ENCODE measurements at regions not wholly inside any gene's neighbourhood (a gene's known extent, or its start where the extent isn't known, plus 50 kb on each side); places are given as distances from the start of the nearest gene placed in this dataset.

GRCh38 chr6:25105070-25105925 is 169.5 kb upstream of the RIPOR2 start:
- Histone ChIP-seq H3K36me3 (no peaks in the 10 kb centered on the region), H3K9me3 (no peaks in the 10 kb centered on the region), H3K4me3 (ENCODE audit: low read depth, low read length) (no peak overlapping the region), H3K4me1 (peaks cover 4% of the 10 kb centered on the region; the same call in 1 of the 2 replicates), H3K27me3 (no peaks in the 10 kb centered on the region)
- DNase-seq = no peak
- TF ChIP-seq CTCF (IDR thresholded peaks at IDR 0.05; ENCODE audit: low read depth, low read length) = no peak

- H3K4me3 ChIP-seq (ENCODE audit: low read depth, low read length) = no peak overlapping the region
Measured at GRCh38 chr6:25107218-25107617, 171.5 kb upstream of the RIPOR2 start.

GRCh38 chr6:25111782-25112181 is 167.4 kb upstream of the CARMIL1 start:
- Histone ChIP-seq H3K9me3 (no peaks in the 10 kb centered on the region), H3K27me3 (no peaks in the 10 kb centered on the region), H3K4me3 (ENCODE audit: low read depth, low read length) (no peak overlapping the region), H3K4me1 (peaks cover 5% of the 10 kb centered on the region; the same call in 1 of the 2 replicates), H3K36me3 (no peaks in the 10 kb centered on the region; the same call in 1 of the 2 replicates)
- no peak for DNase-seq
- TF ChIP-seq CTCF (IDR thresholded peaks at IDR 0.05; ENCODE audit: low read depth, low read length) = no peak

More at GRCh38 chr6:25107218-25107617, 171.5 kb upstream of the RIPOR2 start:
- Histone ChIP-seq H3K9me3 (no peaks in the 10 kb centered on the region), H3K36me3 (no peaks in the 10 kb centered on the region), H3K4me1 (peaks cover 4% of the 10 kb centered on the region; the same call in 1 of the 2 replicates), H3K27me3 (no peaks in the 10 kb centered on the region)
- TF ChIP-seq CTCF (IDR thresholded peaks at IDR 0.05; ENCODE audit: low read depth, low read length) = no peak
- DNase-seq = no peak

- no peak for DNase-seq
- H3K36me3 ChIP-seq = no peaks in the 10 kb centered on the region; the same call in 1 of the 2 replicates
- H3K4me1 ChIP-seq = peaks cover 5% of the 10 kb centered on the region; the same call in 1 of the 2 replicates
- H3K4me3 ChIP-seq (ENCODE audit: low read depth, low read length) = no peak overlapping the region
- no peaks in the 10 kb centered on the region for H3K27me3 ChIP-seq
- no peak for TF ChIP-seq CTCF (IDR thresholded peaks at IDR 0.05; ENCODE audit: low read depth, low read length)
- no peaks in the 10 kb centered on the region for H3K9me3 ChIP-seq
Measured at GRCh38 chr6:25112322-25112773, 166.8 kb upstream of the CARMIL1 start.

GRCh38 chr6:25113436-25113835 is 165.7 kb upstream of the CARMIL1 start:
- Histone ChIP-seq H3K4me3 (ENCODE audit: low read depth, low read length) (no peak overlapping the region), H3K9me3 (no peaks in the 10 kb centered on the region), H3K36me3 (no peaks in the 10 kb centered on the region; the same call in 1 of the 2 replicates), H3K27me3 (no peaks in the 10 kb centered on the region), H3K4me1 (peaks cover 5% of the 10 kb centered on the region; the same call in 1 of the 2 replicates)
- TF ChIP-seq CTCF (IDR thresholded peaks at IDR 0.05; ENCODE audit: low read depth, low read length) = no peak
- DNase-seq = no peak

GRCh38 chr6:25118038-25118437 is 161.1 kb upstream of the CARMIL1 start:
- Histone ChIP-seq H3K4me1 (peaks cover 20% of the 10 kb centered on the region), H3K27me3 (no peaks in the 10 kb centered on the region), H3K36me3 (no peaks in the 10 kb centered on the region; the same call in 1 of the 2 replicates), H3K4me3 (ENCODE audit: low read depth, low read length) (no peak overlapping the region), H3K9me3 (no peaks in the 10 kb centered on the region)
- no peak for DNase-seq
- no peak for TF ChIP-seq CTCF (IDR thresholded peaks at IDR 0.05; ENCODE audit: low read depth, low read length)

Measured in BE2C (cell line).